Breast epithelium (tissue), 4 donors: ENCODE measurements at regions not wholly inside any gene's neighbourhood (a gene's known extent, or its start where the extent isn't known, plus 50 kb on each side); places are given as distances from the start of the nearest gene placed in this dataset.

Experiments used
- DNase-seq, 2 donors: peaks; one replicate each; pipeline ENCODE4 v3.0.0-alpha.2; 2019; ENCODE audit warnings: low spot score in 2 of 2
- H3K27ac ChIP-seq, 2 donors: fragments of 200-600 bp; sonication (generic) in 1 of 2; one replicate each; pipeline ENCODE4 v1.5.1; 2016 to 2019; ENCODE audit warnings: mild to moderate bottlenecking in 1 of 2
- H3K27me3 ChIP-seq, 2 donors: fragments of 200-600 bp; sonication (generic) in 1 of 2; one replicate each; pipeline versions ENCODE4 v1.5.1 to v1.6.0; 2017 to 2019; ENCODE audit warnings: control low read depth in 1 of 2, mild to moderate bottlenecking in 1 of 2
- H3K36me3 ChIP-seq: fragments of 200-600 bp; one replicate; pipeline ENCODE4 v1.5.1; 2019
- H3K4me1 ChIP-seq, 2 donors: fragments of 200-600 bp; sonication (generic); one replicate each; pipeline ENCODE4 v1.5.1; 2016 to 2019; ENCODE audit warnings: control low read depth in 1 of 2
- H3K4me3 ChIP-seq, 3 donors: fragments of 200-600 bp; sonication (generic); 1 replicate in 2 of 3; 2 replicates in 1 of 3; pipeline ENCODE4 v1.5.1; 2016 to 2019; ENCODE audit warnings: mild to moderate bottlenecking in 3 of 3, moderate library complexity in 2 of 3
- H3K9me3 ChIP-seq, 2 donors: fragments of 200-600 bp; sonication (generic) in 1 of 2; one replicate each; pipeline ENCODE4 v1.5.1; 2016 to 2019; ENCODE audit warnings: control low read depth in 1 of 2
- CTCF ChIP-seq, 3 donors: fragments of 450-650 bp; IDR thresholded peaks; one replicate each; pipeline ENCODE4 v1.5.1; 2016 to 2017; ENCODE audit warnings: antibody characterized with exemption in 3 of 3, mild to moderate bottlenecking in 3 of 3, moderate library complexity in 3 of 3
- POLR2A ChIP-seq: fragments of 450-650 bp; IDR thresholded peaks from one replicate; pipeline ENCODE4 v1.6.1; 2016; ENCODE audit warnings: antibody characterized with exemption, mild to moderate bottlenecking, moderate library complexity
- POLR2AphosphoS5 ChIP-seq, 3 donors: sonication (generic); formaldehyde crosslinking; IDR thresholded peaks; one replicate each; pipeline ENCODE4 v1.6.1; 2017; ENCODE audit warnings: antibody characterized with exemption in 3 of 3
- intact Hi-C: fragments of 100-400 bp; cut with DNase I; formaldehyde crosslinking; loops from one replicate; pipeline ENCODE4 v1.15.1; 2023; ENCODE audit warnings: low total_unique reads

- Histone ChIP-seq H3K9me3 (no peaks in the 10 kb centered on the region), H3K4me1 (no peaks in the 10 kb centered on the region), H3K4me3 (no peak overlapping the region), H3K27me3 (no peaks in the 10 kb centered on the region), H3K27ac (no peak overlapping the region), H3K36me3 (no peaks in the 10 kb centered on the region)
- no peak for TF ChIP-seq POLR2A
- no peak for TF ChIP-seq CTCF (IDR thresholded peaks at IDR 0.05)
- TF ChIP-seq POLR2AphosphoS5 (IDR thresholded peaks at IDR 0.05), result no peak
- intact Hi-C loops, result no loop called here
- DNase-seq, result no peak
Measured at GRCh38 chr12:89173678-89174077, 178.6 kb downstream of the DUSP6 start.

- H3K27me3 ChIP-seq, result no peaks in the 10 kb centered on the region
- no peaks in the 10 kb centered on the region for H3K9me3 ChIP-seq
- no peak overlapping the region for H3K27ac ChIP-seq
- intact Hi-C loops, result no loop called here
- no peak for DNase-seq
- no peaks in the 10 kb centered on the region for H3K36me3 ChIP-seq
- no peak for TF ChIP-seq POLR2A
- TF ChIP-seq CTCF (IDR thresholded peaks at IDR 0.05), result no peak
- TF ChIP-seq POLR2AphosphoS5 (IDR thresholded peaks at IDR 0.05), result no peak
- no peak overlapping the region for H3K4me3 ChIP-seq
- no peaks in the 10 kb centered on the region for H3K4me1 ChIP-seq
Measured at GRCh38 chr12:89173096-89173495, 179.2 kb downstream of the DUSP6 start.

- TF ChIP-seq POLR2AphosphoS5 (IDR thresholded peaks at IDR 0.05) (no peak), CTCF (IDR thresholded peaks at IDR 0.05) (no peak), POLR2A (no peak)
- Histone ChIP-seq H3K9me3 (no peaks in the 10 kb centered on the region), H3K36me3 (no peaks in the 10 kb centered on the region), H3K4me3 (no peak overlapping the region), H3K27me3 (no peaks in the 10 kb centered on the region), H3K27ac (no peak overlapping the region), H3K4me1 (no peaks in the 10 kb centered on the region)
- DNase-seq, result no peak
- intact Hi-C loops, result no loop called here
Measured at GRCh38 chr12:89172224-89172623, 180.1 kb downstream of the DUSP6 start.

GRCh38 chr12:89169321-89169720 lies 183.0 kb downstream of the DUSP6 start:
- Histone ChIP-seq H3K4me3 (no peak overlapping the region), H3K9me3 (no peaks in the 10 kb centered on the region), H3K4me1 (no peaks in the 10 kb centered on the region), H3K27ac (no peak overlapping the region), H3K36me3 (no peaks in the 10 kb centered on the region), H3K27me3 (no peaks in the 10 kb centered on the region)
- intact Hi-C loops, result no loop called here
- no peak for DNase-seq
- no peak for TF ChIP-seq POLR2AphosphoS5 (IDR thresholded peaks at IDR 0.05)
- no peak for TF ChIP-seq POLR2A
- TF ChIP-seq CTCF (IDR thresholded peaks at IDR 0.05), result no peak

GRCh38 chr12:89167986-89168385 lies 184.3 kb downstream of the DUSP6 start:
- Histone ChIP-seq H3K4me1 (no peaks in the 10 kb centered on the region), H3K27ac (no peak overlapping the region), H3K36me3 (no peaks in the 10 kb centered on the region), H3K9me3 (no peaks in the 10 kb centered on the region), H3K4me3 (peak overlapping the region in 1 of 3 donors; percentile 0), H3K27me3 (no peaks in the 10 kb centered on the region)
- intact Hi-C loops, result no loop called here
- TF ChIP-seq POLR2AphosphoS5 (IDR thresholded peaks at IDR 0.05), result no peak
- TF ChIP-seq CTCF (IDR thresholded peaks at IDR 0.05), result no peak
- TF ChIP-seq POLR2A, result no peak
- no peak for DNase-seq
